ENCODE measurements at regions not wholly inside any gene's neighbourhood (a gene's known extent, or its start where the extent isn't known, plus 50 kb on each side); places are given as distances from the start of the nearest gene placed in this dataset.

- Histone ChIP-seq H2AFZ (ENCODE audit: low read length) (no peak overlapping the region), H3K4me1 (ENCODE audit: insufficient read depth, low read length, poor library complexity, severe bottlenecking) (no peaks in the 10 kb centered on the region), H3K36me3 (ENCODE audit: insufficient read depth, low read length) (no peaks in the 10 kb centered on the region), H3K9me2 (ENCODE audit: insufficient read depth, low read length) (no peaks in the 10 kb centered on the region), H3K79me2 (ENCODE audit: insufficient read depth, low read depth, low read length) (no peaks in the 10 kb centered on the region), H3K4me2 (ENCODE audit: low read length) (no peak overlapping the region), H3K9me3 (ENCODE audit: low read length) (no peaks in the 10 kb centered on the region), H3K4me3 (ENCODE audit: low read depth, low read length, poor library complexity, severe bottlenecking) (no peak overlapping the region), H4K20me1 (ENCODE audit: insufficient read depth, low read length) (no peaks in the 10 kb centered on the region), H3K27ac (ENCODE audit: low read depth, low read length, poor library complexity, severe bottlenecking) (no peak overlapping the region)
- ChIA-PET CTCF (ENCODE audit: unreplicated experiment) (no interaction called here), POLR2A (no interaction called here)
- no peak for DNase-seq (ENCODE audit: low spot score)
- no TSS peak for BruUV-seq (replicated peaks)
- intact Hi-C loops (cut with micrococcal nuclease; ENCODE audit: unreplicated experiment) = no loop called here
- TF ChIP-seq CTCF (conservative IDR thresholded peaks at IDR 0.05; ENCODE audit: low read length) (no peak), EZH2phosphoT487 (IDR thresholded peaks at IDR 0.05; ENCODE audit: borderline replicate concordance, low read depth, low read length) (no peak)
These were observed 903.0 kb upstream of the DDX18 start for GRCh38 chr2:116911540-116911939.

- Histone ChIP-seq H4K20me1 (ENCODE audit: insufficient read depth, low read length) (no peaks in the 10 kb centered on the region), H3K9me2 (ENCODE audit: insufficient read depth, low read length) (no peaks in the 10 kb centered on the region), H3K36me3 (ENCODE audit: insufficient read depth, low read length) (no peaks in the 10 kb centered on the region), H3K27ac (ENCODE audit: low read depth, low read length, poor library complexity, severe bottlenecking) (no peak overlapping the region), H3K9me3 (ENCODE audit: low read length) (no peaks in the 10 kb centered on the region), H3K4me2 (ENCODE audit: low read length) (no peak overlapping the region), H3K4me1 (ENCODE audit: insufficient read depth, low read length, poor library complexity, severe bottlenecking) (no peaks in the 10 kb centered on the region), H2AFZ (ENCODE audit: low read length) (no peak overlapping the region), H3K4me3 (ENCODE audit: low read depth, low read length, poor library complexity, severe bottlenecking) (no peak overlapping the region), H3K79me2 (ENCODE audit: insufficient read depth, low read depth, low read length) (no peaks in the 10 kb centered on the region)
- no peak for DNase-seq (ENCODE audit: low spot score)
- no TSS peak for BruUV-seq (replicated peaks)
- ChIA-PET CTCF (ENCODE audit: unreplicated experiment) (no interaction called here), POLR2A (interaction anchor here (0.6 kb wide), 1 partner anchor 714 kb away, joined by 3 read pairs; no protein-coding TSS in a partner anchor)
- intact Hi-C loops (cut with micrococcal nuclease; ENCODE audit: unreplicated experiment) = no loop called here
- TF ChIP-seq CTCF (conservative IDR thresholded peaks at IDR 0.05; ENCODE audit: low read length) = no peak
- TF ChIP-seq EZH2phosphoT487 (IDR thresholded peaks at IDR 0.05; ENCODE audit: borderline replicate concordance, low read depth, low read length) = no peak
These were observed 898.8 kb upstream of the DDX18 start for GRCh38 chr2:116915673-116916072.

GRCh38 chr2:116917196-116917595 is 897.3 kb upstream of the DDX18 start:
- Histone ChIP-seq H3K36me3 (ENCODE audit: insufficient read depth, low read length) (no peaks in the 10 kb centered on the region), H4K20me1 (ENCODE audit: insufficient read depth, low read length) (no peaks in the 10 kb centered on the region), H3K4me3 (ENCODE audit: low read depth, low read length, poor library complexity, severe bottlenecking) (no peak overlapping the region), H3K9me2 (ENCODE audit: insufficient read depth, low read length) (no peaks in the 10 kb centered on the region), H3K9me3 (ENCODE audit: low read length) (no peaks in the 10 kb centered on the region), H2AFZ (ENCODE audit: low read length) (no peak overlapping the region), H3K4me1 (ENCODE audit: insufficient read depth, low read length, poor library complexity, severe bottlenecking) (no peaks in the 10 kb centered on the region), H3K27ac (ENCODE audit: low read depth, low read length, poor library complexity, severe bottlenecking) (no peak overlapping the region), H3K79me2 (ENCODE audit: insufficient read depth, low read depth, low read length) (no peaks in the 10 kb centered on the region), H3K4me2 (ENCODE audit: low read length) (no peak overlapping the region)
- intact Hi-C loops (cut with micrococcal nuclease; ENCODE audit: unreplicated experiment) = no loop called here
- no peak for TF ChIP-seq EZH2phosphoT487 (IDR thresholded peaks at IDR 0.05; ENCODE audit: borderline replicate concordance, low read depth, low read length)
- no peak for TF ChIP-seq CTCF (conservative IDR thresholded peaks at IDR 0.05; ENCODE audit: low read length)
- BruUV-seq (replicated peaks) = no TSS peak
- ChIA-PET POLR2A (no interaction called here), CTCF (ENCODE audit: unreplicated experiment) (no interaction called here)
- no peak for DNase-seq (ENCODE audit: low spot score)
